Heart right ventricle (tissue), 16 donors: ENCODE measurements at regions not wholly inside any gene's neighbourhood (a gene's known extent, or its start where the extent isn't known, plus 50 kb on each side); places are given as distances from the start of the nearest gene placed in this dataset.

Source experiments
- ATAC-seq, 8 donors: fragments of 200-7000 bp; cut with Tn5 transposase; one replicate each; pipeline ENCODE4 v1.9.1; 2020; ENCODE audit warnings: mild to moderate bottlenecking in 8 of 8, moderate library complexity in 8 of 8, moderate number of reproducible peaks in 1 of 8
- DNase-seq, 2 donors: peaks; one replicate each; pipeline ENCODE4 v3.0.0-alpha.2; 2020
- H3K27ac ChIP-seq, 10 donors: fragments of 200-600 bp; sonication (generic) in 2 of 10; one replicate each; pipeline versions ENCODE4 v1.5.0 to v1.8.0; 2020 to 2022; ENCODE audit warnings: mild to moderate bottlenecking in 3 of 10
- H3K27me3 ChIP-seq, 7 donors: fragments of 200-600 bp; one replicate each; pipeline ENCODE4 v1.8.0; 2021 to 2022; ENCODE audit warnings: mild to moderate bottlenecking in 2 of 7
- H3K36me3 ChIP-seq, 9 donors: fragments of 200-600 bp; sonication (generic) in 1 of 9; one replicate each; pipeline versions ENCODE4 v1.5.0 to v1.8.0; 2020 to 2022; ENCODE audit warnings: mild to moderate bottlenecking in 2 of 9
- H3K4me1 ChIP-seq, 9 donors: fragments of 200-600 bp; sonication (generic) in 1 of 9; one replicate each; pipeline versions ENCODE4 v1.5.0 to v1.8.0; 2020 to 2022; ENCODE audit warnings: mild to moderate bottlenecking in 4 of 9
- H3K4me3 ChIP-seq, 10 donors: fragments of 200-600 bp; sonication (generic) in 2 of 10; one replicate each; pipeline versions ENCODE4 v1.5.0 to v1.8.0; 2020 to 2022; ENCODE audit warnings: mild to moderate bottlenecking in 7 of 10, moderate library complexity in 2 of 10
- H3K9me3 ChIP-seq, 11 donors: fragments of 200-600 bp in 10 of 11; sonication (generic) in 2 of 11; one replicate each; pipeline versions ENCODE4 v1.5.0 to v1.8.0; 2013 to 2022; ENCODE audit warnings: mild to moderate bottlenecking in 2 of 11, control low read depth in 1 of 11, moderate library complexity in 1 of 11
- WGBS, 2 donors: extraction: QIAGEN DNeasy Blood & Tissue Kit; methylation state at CpG; one replicate each; pipeline ENCODE4 v1.1.7; 2013; ENCODE audit warnings: inconsistent platforms in 1 of 2; 5-methylcytosine and 5-hydroxymethylcytosine counted together
- intact Hi-C, 10 donors: fragments of 100-400 bp; cut with DNase I; formaldehyde crosslinking; loops; one replicate each; pipeline versions ENCODE4 v1.11.1 to v1.14.2; 2022
- TF ChIP-seq, protein P1 (sequence below), 9 donors: fragments of 200-600 bp; sonication (generic) in 2 of 9; IDR thresholded peaks; one replicate each; pipeline versions ENCODE4 v1.5.0 to v1.8.0; 2021 to 2022; ENCODE audit warnings: antibody characterized with exemption in 9 of 9, mild to moderate bottlenecking in 5 of 9, moderate library complexity in 1 of 9
- donor health status: Arrhythmogenic right ventricular cardiomyopathy.
- donor health status: ischemic (EF 13 %, LVEDD 7.1; RV severe dilation, severe dysfunction).
- donor health status: healthy with polysubstance abuse.
- donor health status: DM: no; HTN: yes; CAD: no.
- donor health status: DM: no; HTN: no; CAD: no.
- donor health status: ischemic (EF 25% LVEDD 6.9; RV normal size, moderate dysfunction).
- donor health status: ischemic (EF 25% LVEDD 5.7; RV mildly dilated, moderate dysfunction).
- donor health status: healthy.
- donor health status: DM: yes; HTN: yes; CAD: no.
- donor health status: Ischemic cardiomyopathy.
- donor health status: ischemic (EF 35%, LVEDD 5.7; RV mildly dilated, moderate dysfunction).
- donor health status: nonischemic (EF 11% LVEDD 7.7; RV severe dilation, severe dysfunction).
- donor health status: DM: yes; HTN: yes; CAD: no.
- donor health status: PGD.
- donor health status: ischemic (EF 29% LVEDD 5.4; RV normal size, mild dysfunction).
- donor health status: nonischemic (EF 23%, LVEDD 6.1; RV moderate dilation, normal function).

GRCh38 chr3:59473636-59474035 is 423.8 kb upstream of the CFAP20DC start:
- ATAC-seq, result no peak
- H3K27me3 ChIP-seq, result no peaks in the 10 kb centered on the region
- TF ChIP-seq, protein P1, sequence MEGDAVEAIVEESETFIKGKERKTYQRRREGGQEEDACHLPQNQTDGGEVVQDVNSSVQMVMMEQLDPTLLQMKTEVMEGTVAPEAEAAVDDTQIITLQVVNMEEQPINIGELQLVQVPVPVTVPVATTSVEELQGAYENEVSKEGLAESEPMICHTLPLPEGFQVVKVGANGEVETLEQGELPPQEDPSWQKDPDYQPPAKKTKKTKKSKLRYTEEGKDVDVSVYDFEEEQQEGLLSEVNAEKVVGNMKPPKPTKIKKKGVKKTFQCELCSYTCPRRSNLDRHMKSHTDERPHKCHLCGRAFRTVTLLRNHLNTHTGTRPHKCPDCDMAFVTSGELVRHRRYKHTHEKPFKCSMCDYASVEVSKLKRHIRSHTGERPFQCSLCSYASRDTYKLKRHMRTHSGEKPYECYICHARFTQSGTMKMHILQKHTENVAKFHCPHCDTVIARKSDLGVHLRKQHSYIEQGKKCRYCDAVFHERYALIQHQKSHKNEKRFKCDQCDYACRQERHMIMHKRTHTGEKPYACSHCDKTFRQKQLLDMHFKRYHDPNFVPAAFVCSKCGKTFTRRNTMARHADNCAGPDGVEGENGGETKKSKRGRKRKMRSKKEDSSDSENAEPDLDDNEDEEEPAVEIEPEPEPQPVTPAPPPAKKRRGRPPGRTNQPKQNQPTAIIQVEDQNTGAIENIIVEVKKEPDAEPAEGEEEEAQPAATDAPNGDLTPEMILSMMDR (IDR thresholded peaks at IDR 0.05), result no peak
- no peak for DNase-seq
- 65 to 74% methylated on average over 4 of the region's 4 CpGs for WGBS, 2 donors
- no peak overlapping the region for H3K4me3 ChIP-seq
- intact Hi-C loops, result no loop called here
- no peak overlapping the region for H3K27ac ChIP-seq
- H3K36me3 ChIP-seq, result no peaks in the 10 kb centered on the region
- peaks cover 0 to 9% (median 0%) of the 10 kb centered on the region in 11 donors for H3K9me3 ChIP-seq
- H3K4me1 ChIP-seq, result no peaks in the 10 kb centered on the region

- WGBS, 2 donors, result 91 to 95% methylated on average over 3 of the region's 3 CpGs
- no peak for DNase-seq
- H3K36me3 ChIP-seq, result no peaks in the 10 kb centered on the region
- TF ChIP-seq, protein P1 (IDR thresholded peaks at IDR 0.05), result no peak
- intact Hi-C loops, result no loop called here
- ATAC-seq, result no peak
- no peak overlapping the region for H3K27ac ChIP-seq
- H3K4me1 ChIP-seq, result no peaks in the 10 kb centered on the region
- H3K27me3 ChIP-seq, result no peaks in the 10 kb centered on the region
- peaks cover 0 to 9% (median 0%) of the 10 kb centered on the region in 11 donors for H3K9me3 ChIP-seq
- no peak overlapping the region for H3K4me3 ChIP-seq
These were observed 422.7 kb upstream of the CFAP20DC start for GRCh38 chr3:59472541-59472940.

- H3K27ac ChIP-seq, result no peak overlapping the region
- 91 to 92% methylated on average over 2 of the region's 2 CpGs for WGBS, 2 donors
- ATAC-seq, result no peak
- no peaks in the 10 kb centered on the region for H3K4me1 ChIP-seq
- DNase-seq, result no peak
- TF ChIP-seq, protein P1 (IDR thresholded peaks at IDR 0.05), result no peak
- no peak overlapping the region for H3K4me3 ChIP-seq
- intact Hi-C loops, result no loop called here
- no peaks in the 10 kb centered on the region for H3K27me3 ChIP-seq
- H3K36me3 ChIP-seq, result no peaks in the 10 kb centered on the region
- peaks cover 0 to 9% (median 0%) of the 10 kb centered on the region in 11 donors for H3K9me3 ChIP-seq
These were observed 420.3 kb upstream of the CFAP20DC start for GRCh38 chr3:59469948-59470723.

GRCh38 chr3:59467476-59467875 is 417.7 kb upstream of the CFAP20DC start:
- WGBS, 2 donors, result 77 to 80% methylated on average over 4 of the region's 4 CpGs
- H3K4me3 ChIP-seq, result no peak overlapping the region
- H3K9me3 ChIP-seq, result peaks cover 0 to 9% (median 0%) of the 10 kb centered on the region in 11 donors
- TF ChIP-seq, protein P1 (IDR thresholded peaks at IDR 0.05), result no peak
- H3K27me3 ChIP-seq, result no peaks in the 10 kb centered on the region
- intact Hi-C loops, result no loop called here
- no peaks in the 10 kb centered on the region for H3K4me1 ChIP-seq
- H3K36me3 ChIP-seq, result no peaks in the 10 kb centered on the region
- no peak overlapping the region for H3K27ac ChIP-seq
- ATAC-seq (no peak), DNase-seq (no peak)
